ENCODE measurements at regions not wholly inside any gene's neighbourhood (a gene's known extent, or its start where the extent isn't known, plus 50 kb on each side); places are given as distances from the start of the nearest gene placed in this dataset.

DNA sequence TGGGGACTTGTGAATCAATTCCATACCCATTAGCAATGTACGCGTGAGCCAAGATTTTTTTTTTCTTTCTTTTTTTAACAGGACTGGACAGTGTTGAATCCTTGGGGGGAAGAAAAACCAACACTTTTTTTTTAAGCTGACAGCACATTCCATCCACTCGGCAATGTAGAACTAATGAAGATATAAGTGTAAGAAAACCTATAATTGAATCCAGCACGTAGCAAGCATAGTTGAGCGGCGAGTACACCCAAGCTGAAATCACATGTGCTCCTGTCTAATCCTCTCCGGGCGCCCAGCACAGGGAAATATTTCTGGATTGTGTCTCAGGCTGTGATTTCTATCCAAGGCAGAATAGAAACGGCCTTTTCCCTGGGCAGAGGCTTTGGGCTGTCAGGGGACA, 118.2 kb downstream of the BOD1 start:
- TF ChIP-seq, protein P1, sequence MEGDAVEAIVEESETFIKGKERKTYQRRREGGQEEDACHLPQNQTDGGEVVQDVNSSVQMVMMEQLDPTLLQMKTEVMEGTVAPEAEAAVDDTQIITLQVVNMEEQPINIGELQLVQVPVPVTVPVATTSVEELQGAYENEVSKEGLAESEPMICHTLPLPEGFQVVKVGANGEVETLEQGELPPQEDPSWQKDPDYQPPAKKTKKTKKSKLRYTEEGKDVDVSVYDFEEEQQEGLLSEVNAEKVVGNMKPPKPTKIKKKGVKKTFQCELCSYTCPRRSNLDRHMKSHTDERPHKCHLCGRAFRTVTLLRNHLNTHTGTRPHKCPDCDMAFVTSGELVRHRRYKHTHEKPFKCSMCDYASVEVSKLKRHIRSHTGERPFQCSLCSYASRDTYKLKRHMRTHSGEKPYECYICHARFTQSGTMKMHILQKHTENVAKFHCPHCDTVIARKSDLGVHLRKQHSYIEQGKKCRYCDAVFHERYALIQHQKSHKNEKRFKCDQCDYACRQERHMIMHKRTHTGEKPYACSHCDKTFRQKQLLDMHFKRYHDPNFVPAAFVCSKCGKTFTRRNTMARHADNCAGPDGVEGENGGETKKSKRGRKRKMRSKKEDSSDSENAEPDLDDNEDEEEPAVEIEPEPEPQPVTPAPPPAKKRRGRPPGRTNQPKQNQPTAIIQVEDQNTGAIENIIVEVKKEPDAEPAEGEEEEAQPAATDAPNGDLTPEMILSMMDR (IDR thresholded peaks at IDR 0.05; ENCODE audit: extremely low read depth in 1 of 2, insufficient read depth in 1 of 2, low read depth in 1 of 2, low read length in 2 of 2), result no peak
- TF ChIP-seq POLR2AphosphoS5 (IDR thresholded peaks at IDR 0.05; ENCODE audit: insufficient read depth, low read depth, low read length) (no peak), POLR2A (IDR thresholded peaks at IDR 0.05; ENCODE audit: low read depth, low read length) (no peak), EZH2 (IDR thresholded peaks at IDR 0.05; ENCODE audit: borderline replicate concordance, low read depth, low read length, severe bottlenecking) (no peak)
